ENCODE measurements at regions not wholly inside any gene's neighbourhood (a gene's known extent, or its start where the extent isn't known, plus 50 kb on each side); places are given as distances from the start of the nearest gene placed in this dataset.

DNA sequence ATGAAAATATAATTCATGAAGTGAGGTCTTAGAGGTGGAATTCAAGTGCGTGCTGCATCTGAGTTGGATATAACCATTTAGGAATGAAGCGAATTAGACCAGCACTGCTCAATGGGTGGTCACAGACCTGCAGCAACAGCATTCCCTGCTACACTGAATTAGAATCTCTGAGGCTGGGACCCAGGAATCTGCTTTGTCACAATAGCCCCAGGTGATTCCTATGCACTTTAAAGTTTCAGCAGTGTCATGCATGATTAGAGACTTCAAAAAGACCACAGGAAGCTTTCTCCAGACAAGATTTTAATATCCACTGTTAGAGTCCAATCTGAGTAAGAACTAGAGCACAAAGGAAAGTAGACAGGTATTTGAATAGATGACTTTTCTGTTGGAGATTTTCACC is 352.8 kb upstream of the VSTM2A start (continued):
- TF ChIP-seq, protein P1, sequence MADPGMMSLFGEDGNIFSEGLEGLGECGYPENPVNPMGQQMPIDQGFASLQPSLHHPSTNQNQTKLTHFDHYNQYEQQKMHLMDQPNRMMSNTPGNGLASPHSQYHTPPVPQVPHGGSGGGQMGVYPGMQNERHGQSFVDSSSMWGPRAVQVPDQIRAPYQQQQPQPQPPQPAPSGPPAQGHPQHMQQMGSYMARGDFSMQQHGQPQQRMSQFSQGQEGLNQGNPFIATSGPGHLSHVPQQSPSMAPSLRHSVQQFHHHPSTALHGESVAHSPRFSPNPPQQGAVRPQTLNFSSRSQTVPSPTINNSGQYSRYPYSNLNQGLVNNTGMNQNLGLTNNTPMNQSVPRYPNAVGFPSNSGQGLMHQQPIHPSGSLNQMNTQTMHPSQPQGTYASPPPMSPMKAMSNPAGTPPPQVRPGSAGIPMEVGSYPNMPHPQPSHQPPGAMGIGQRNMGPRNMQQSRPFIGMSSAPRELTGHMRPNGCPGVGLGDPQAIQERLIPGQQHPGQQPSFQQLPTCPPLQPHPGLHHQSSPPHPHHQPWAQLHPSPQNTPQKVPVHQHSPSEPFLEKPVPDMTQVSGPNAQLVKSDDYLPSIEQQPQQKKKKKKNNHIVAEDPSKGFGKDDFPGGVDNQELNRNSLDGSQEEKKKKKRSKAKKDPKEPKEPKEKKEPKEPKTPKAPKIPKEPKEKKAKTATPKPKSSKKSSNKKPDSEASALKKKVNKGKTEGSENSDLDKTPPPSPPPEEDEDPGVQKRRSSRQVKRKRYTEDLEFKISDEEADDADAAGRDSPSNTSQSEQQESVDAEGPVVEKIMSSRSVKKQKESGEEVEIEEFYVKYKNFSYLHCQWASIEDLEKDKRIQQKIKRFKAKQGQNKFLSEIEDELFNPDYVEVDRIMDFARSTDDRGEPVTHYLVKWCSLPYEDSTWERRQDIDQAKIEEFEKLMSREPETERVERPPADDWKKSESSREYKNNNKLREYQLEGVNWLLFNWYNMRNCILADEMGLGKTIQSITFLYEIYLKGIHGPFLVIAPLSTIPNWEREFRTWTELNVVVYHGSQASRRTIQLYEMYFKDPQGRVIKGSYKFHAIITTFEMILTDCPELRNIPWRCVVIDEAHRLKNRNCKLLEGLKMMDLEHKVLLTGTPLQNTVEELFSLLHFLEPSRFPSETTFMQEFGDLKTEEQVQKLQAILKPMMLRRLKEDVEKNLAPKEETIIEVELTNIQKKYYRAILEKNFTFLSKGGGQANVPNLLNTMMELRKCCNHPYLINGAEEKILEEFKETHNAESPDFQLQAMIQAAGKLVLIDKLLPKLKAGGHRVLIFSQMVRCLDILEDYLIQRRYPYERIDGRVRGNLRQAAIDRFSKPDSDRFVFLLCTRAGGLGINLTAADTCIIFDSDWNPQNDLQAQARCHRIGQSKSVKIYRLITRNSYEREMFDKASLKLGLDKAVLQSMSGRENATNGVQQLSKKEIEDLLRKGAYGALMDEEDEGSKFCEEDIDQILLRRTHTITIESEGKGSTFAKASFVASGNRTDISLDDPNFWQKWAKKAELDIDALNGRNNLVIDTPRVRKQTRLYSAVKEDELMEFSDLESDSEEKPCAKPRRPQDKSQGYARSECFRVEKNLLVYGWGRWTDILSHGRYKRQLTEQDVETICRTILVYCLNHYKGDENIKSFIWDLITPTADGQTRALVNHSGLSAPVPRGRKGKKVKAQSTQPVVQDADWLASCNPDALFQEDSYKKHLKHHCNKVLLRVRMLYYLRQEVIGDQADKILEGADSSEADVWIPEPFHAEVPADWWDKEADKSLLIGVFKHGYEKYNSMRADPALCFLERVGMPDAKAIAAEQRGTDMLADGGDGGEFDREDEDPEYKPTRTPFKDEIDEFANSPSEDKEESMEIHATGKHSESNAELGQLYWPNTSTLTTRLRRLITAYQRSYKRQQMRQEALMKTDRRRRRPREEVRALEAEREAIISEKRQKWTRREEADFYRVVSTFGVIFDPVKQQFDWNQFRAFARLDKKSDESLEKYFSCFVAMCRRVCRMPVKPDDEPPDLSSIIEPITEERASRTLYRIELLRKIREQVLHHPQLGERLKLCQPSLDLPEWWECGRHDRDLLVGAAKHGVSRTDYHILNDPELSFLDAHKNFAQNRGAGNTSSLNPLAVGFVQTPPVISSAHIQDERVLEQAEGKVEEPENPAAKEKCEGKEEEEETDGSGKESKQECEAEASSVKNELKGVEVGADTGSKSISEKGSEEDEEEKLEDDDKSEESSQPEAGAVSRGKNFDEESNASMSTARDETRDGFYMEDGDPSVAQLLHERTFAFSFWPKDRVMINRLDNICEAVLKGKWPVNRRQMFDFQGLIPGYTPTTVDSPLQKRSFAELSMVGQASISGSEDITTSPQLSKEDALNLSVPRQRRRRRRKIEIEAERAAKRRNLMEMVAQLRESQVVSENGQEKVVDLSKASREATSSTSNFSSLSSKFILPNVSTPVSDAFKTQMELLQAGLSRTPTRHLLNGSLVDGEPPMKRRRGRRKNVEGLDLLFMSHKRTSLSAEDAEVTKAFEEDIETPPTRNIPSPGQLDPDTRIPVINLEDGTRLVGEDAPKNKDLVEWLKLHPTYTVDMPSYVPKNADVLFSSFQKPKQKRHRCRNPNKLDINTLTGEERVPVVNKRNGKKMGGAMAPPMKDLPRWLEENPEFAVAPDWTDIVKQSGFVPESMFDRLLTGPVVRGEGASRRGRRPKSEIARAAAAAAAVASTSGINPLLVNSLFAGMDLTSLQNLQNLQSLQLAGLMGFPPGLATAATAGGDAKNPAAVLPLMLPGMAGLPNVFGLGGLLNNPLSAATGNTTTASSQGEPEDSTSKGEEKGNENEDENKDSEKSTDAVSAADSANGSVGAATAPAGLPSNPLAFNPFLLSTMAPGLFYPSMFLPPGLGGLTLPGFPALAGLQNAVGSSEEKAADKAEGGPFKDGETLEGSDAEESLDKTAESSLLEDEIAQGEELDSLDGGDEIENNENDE (IDR thresholded peaks at IDR 0.05; ENCODE audit: insufficient replicate concordance, low read length), result no peak
- TF ChIP-seq BRCA1 (IDR thresholded peaks at IDR 0.05; ENCODE audit: low read depth, low read length), result no peak
- peak in 1 of 2 experiments; percentile 7; a peak in 1 of 4 replicates for TF ChIP-seq RAD21 (IDR thresholded peaks at IDR 0.05 in 1 of 2, conservative IDR thresholded peaks at IDR 0.05 in 1 of 2; ENCODE audit: low read depth in 2 of 2, low read length in 2 of 2)
- no peak for TF ChIP-seq GTF2F1 (IDR thresholded peaks at IDR 0.05; ENCODE audit: borderline replicate concordance, low read depth, low read length)
- TF ChIP-seq FOSL1 (IDR thresholded peaks at IDR 0.05; ENCODE audit: insufficient read depth, low read depth, low read length), result no peak
- TF ChIP-seq YY1 (IDR thresholded peaks at IDR 0.05; ENCODE audit: low read depth, low read length), result no peak
- 0 out of 2 replicates have a peak, but pooled peaks have one; percentile 71 for TF ChIP-seq TCF12 (IDR thresholded peaks at IDR 0.05; ENCODE audit: low read depth, low read length)
- peak in 1 of 2 experiments; percentile 49; a peak in 1 of 3 replicates for TF ChIP-seq EP300 (IDR thresholded peaks at IDR 0.05; ENCODE audit: borderline replicate concordance in 1 of 2, low read depth in 2 of 2, low read length in 2 of 2)
- no peak for TF ChIP-seq SIRT6 (IDR thresholded peaks at IDR 0.05; ENCODE audit: low read length)
- no peak for TF ChIP-seq SRF (IDR thresholded peaks at IDR 0.05; ENCODE audit: low read depth, low read length)
- no peak for TF ChIP-seq ASH2L (IDR thresholded peaks at IDR 0.05; ENCODE audit: low read length)
- TF ChIP-seq MAFK (IDR thresholded peaks at IDR 0.05; ENCODE audit: low read depth, low read length), result peak; percentile 85
- TF ChIP-seq TBP (IDR thresholded peaks at IDR 0.05; ENCODE audit: low read depth, low read length), result no peak

All from H1 (cell line).